ENCODE measurements at regions not wholly inside any gene's neighbourhood (a gene's known extent, or its start where the extent isn't known, plus 50 kb on each side); places are given as distances from the start of the nearest gene placed in this dataset.

DNA sequence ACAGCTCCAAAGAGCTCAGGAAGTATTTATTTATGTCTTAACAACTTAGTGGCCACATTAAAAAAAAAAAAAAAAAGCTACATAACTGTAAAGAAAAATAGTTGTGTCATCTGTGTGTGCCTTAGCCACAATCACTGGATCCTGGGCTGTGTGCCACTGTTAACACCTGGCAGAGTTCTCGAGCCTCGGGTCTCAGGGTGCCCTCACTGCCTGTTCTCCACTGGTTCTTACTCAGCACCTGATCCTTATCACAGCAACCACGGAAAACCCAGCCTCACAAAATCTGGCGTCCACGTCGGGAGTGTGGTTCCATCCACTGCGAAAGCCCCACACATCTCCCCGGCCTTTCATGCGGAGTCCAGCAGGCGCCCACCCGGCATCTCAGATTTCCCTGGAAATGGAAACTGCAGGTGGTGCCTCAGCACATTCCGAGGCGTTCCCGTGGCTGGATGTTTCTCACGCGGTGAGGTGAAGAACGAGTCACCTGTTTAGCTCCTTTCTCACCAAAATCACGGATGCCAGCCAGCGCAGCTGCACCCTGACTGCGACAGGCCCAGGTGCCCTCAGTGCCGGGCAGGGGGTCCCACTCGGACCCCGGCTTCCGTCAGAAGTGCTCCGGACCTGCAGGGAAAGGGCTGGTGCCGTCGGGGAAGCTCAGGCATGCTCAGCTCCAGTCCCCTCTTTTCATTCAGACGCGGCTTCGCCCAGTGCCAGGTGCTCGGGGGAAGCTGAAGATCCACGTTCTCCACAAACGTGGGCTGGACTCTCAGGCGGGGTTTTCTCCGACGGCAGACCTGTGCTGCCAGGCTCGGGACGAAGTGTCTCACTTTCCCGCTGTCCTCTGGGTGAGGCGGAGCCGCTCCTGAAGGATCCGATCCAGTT is 198.7 kb upstream of the SALL3 start:
- no peak for TF ChIP-seq CTCF (IDR thresholded peaks at IDR 0.05; ENCODE audit: low read depth, low read length)
- no peak for TF ChIP-seq EZH2phosphoT487 (IDR thresholded peaks at IDR 0.05; ENCODE audit: low read depth)
